ENCODE measurements at regions not wholly inside any gene's neighbourhood (a gene's known extent, or its start where the extent isn't known, plus 50 kb on each side); places are given as distances from the start of the nearest gene placed in this dataset.
"Not testable (repeated sequence)": the region's sequence is repeated elsewhere in the genome, so short reads cannot be mapped to it uniquely, and the experiment has no call there.

- H3K36me3 ChIP-seq: no peaks in the 10 kb centered on the region
- peaks cover 6% of the 10 kb centered on the region; the same call in 1 of the 2 replicates for H3K9me3 ChIP-seq
- no peak overlapping the region for H3K4me3 ChIP-seq
- no peak overlapping the region for H3K27ac ChIP-seq
- no peaks in the 10 kb centered on the region for H3K4me1 ChIP-seq
- H4K20me1 ChIP-seq: no peaks in the 10 kb centered on the region
- H3K9ac ChIP-seq: no peak overlapping the region
- no peaks in the 10 kb centered on the region for H3K27me3 ChIP-seq
- H3K4me2 ChIP-seq: no peak overlapping the region
- TF ChIP-seq Cebpa-rat (IDR thresholded peaks at IDR 0.05): no peak
Measured at GRCh38 chr7:153406486-153406872, 645.7 kb upstream of the DPP6 start.

- H4K20me1 ChIP-seq: no peaks in the 10 kb centered on the region
- no peak overlapping the region for H3K9ac ChIP-seq
- H3K4me3 ChIP-seq: no peak overlapping the region
- no peak for TF ChIP-seq Cebpa-rat (IDR thresholded peaks at IDR 0.05)
- no peaks in the 10 kb centered on the region for H3K36me3 ChIP-seq
- no peak overlapping the region for H3K27ac ChIP-seq
- H3K4me2 ChIP-seq: no peak overlapping the region
- H3K4me1 ChIP-seq: no peaks in the 10 kb centered on the region
- H3K27me3 ChIP-seq: no peaks in the 10 kb centered on the region
- peaks cover 12% of the 10 kb centered on the region for H3K9me3 ChIP-seq
Measured at GRCh38 chr7:153407291-153408046, 644.7 kb upstream of the DPP6 start.

- Histone ChIP-seq H4K20me1 (no peaks in the 10 kb centered on the region), H3K4me3 (no peak overlapping the region), H3K9ac (no peak overlapping the region), H3K4me2 (no peak overlapping the region), H3K4me1 (no peaks in the 10 kb centered on the region), H3K9me3 (peaks cover 24% of the 10 kb centered on the region), H3K36me3 (no peaks in the 10 kb centered on the region), H3K27me3 (no peaks in the 10 kb centered on the region), H3K27ac (no peak overlapping the region)
- TF ChIP-seq Cebpa-rat (IDR thresholded peaks at IDR 0.05): no peak
Measured at GRCh38 chr7:153408360-153409335, 643.5 kb upstream of the DPP6 start.

- not testable (repeated sequence) for H3K4me3 ChIP-seq, H3K36me3 ChIP-seq, H4K20me1 ChIP-seq, H3K9ac ChIP-seq, H3K27me3 ChIP-seq, H3K4me1 ChIP-seq, H3K4me2 ChIP-seq, H3K27ac ChIP-seq
- peaks cover 26% of the 10 kb centered on the region for H3K9me3 ChIP-seq
Measured at GRCh38 chr7:153409567-153410342, 642.4 kb upstream of the DPP6 start.

DNA sequence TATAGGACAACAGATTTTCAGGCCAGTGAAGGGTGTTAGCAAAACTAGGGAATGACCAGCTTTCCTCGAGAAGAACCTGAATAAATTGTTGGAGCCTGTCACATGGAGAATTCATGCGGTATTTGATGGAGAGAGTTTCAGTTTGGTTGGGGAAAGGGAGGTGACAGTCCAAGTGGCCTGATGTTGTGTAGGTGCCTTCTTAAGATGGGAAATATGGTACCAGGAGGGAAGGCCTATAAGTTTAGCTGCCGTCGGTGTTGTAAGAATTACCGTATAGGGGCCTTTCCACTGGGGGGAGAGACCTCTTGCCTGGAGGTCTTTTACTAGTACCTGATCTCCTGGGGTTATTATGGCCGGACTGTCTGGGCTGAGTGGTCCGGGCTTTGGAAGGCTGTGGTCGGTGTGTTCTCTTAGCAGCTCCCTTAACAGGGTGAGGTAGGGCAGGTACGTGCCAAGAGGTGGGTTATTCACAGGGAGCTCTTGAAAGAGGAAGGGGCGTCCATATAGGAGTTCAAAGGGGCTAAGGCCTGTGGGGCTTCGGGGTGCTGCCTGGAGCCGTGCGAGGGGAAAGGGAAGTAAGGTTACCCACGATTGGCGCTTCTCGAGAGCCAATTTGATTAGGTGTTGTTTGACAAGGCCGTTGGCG, 641.1 kb upstream of the DPP6 start:
- H3K4me2 ChIP-seq, H3K4me1 ChIP-seq, H3K9ac ChIP-seq, H3K27ac ChIP-seq, H3K36me3 ChIP-seq, H3K4me3 ChIP-seq, H4K20me1 ChIP-seq, H3K27me3 ChIP-seq: not testable (repeated sequence)
- peaks cover 26% of the 10 kb centered on the region for H3K9me3 ChIP-seq

GRCh38 chr7:153412114-153412823, 639.9 kb upstream of the DPP6 start:
- not testable (repeated sequence) for H3K4me1 ChIP-seq, H3K4me2 ChIP-seq, H3K36me3 ChIP-seq, H3K9ac ChIP-seq, H4K20me1 ChIP-seq, H3K4me3 ChIP-seq, H3K27ac ChIP-seq, H3K27me3 ChIP-seq
- peaks cover 26% of the 10 kb centered on the region for H3K9me3 ChIP-seq

DNA sequence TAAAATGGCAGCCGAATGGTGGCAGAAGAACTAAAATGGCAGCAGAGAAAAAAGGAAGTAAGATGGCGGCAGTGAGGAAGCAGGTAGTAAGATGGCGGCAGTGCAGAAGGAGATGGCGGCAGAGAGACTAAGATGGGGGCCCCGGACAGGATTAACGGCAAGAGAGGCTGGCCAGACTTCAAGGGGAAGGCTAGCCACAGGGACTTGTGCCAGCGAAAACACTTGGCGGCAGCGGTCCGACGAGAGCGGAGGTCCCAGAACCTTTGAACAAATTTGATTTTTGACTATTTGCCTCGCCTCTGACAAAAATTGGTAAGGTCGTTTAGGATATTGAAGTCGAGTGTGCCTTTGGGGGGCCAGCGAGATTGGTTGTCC, 639.4 kb upstream of the DPP6 start:
- not testable (repeated sequence) for H3K4me3 ChIP-seq, H3K9ac ChIP-seq, H3K36me3 ChIP-seq, H3K27ac ChIP-seq, H4K20me1 ChIP-seq, H3K27me3 ChIP-seq, H3K4me2 ChIP-seq, H3K4me1 ChIP-seq
- peaks cover 26% of the 10 kb centered on the region for H3K9me3 ChIP-seq

DNA sequence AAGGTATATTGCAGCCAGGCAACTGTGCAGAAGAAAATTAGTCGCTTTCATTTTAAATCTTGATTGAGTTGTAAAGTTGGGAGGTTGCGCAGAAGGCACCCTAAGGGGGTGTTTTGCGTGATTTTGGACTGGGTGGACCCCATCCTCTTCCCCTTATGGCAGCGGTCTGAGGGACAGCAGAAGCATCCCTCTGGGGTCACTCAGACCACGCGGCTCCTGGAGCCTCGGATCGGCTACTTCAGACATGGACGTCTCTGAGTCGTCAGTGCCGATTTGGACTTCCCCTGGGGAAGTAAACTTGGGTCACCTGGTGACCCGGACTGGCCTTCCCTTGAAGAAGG, 639.0 kb upstream of the DPP6 start:
- H3K27me3 ChIP-seq: no peaks in the 10 kb centered on the region
- no peak overlapping the region for H3K4me2 ChIP-seq
- no peak overlapping the region for H3K27ac ChIP-seq
- no peaks in the 10 kb centered on the region for H4K20me1 ChIP-seq
- H3K4me3 ChIP-seq: no peak overlapping the region
- H3K9me3 ChIP-seq: peaks cover 26% of the 10 kb centered on the region
- no peak for TF ChIP-seq Cebpa-rat (IDR thresholded peaks at IDR 0.05)
- no peak overlapping the region for H3K9ac ChIP-seq
- no peaks in the 10 kb centered on the region for H3K36me3 ChIP-seq
- no peaks in the 10 kb centered on the region for H3K4me1 ChIP-seq

- no peak for TF ChIP-seq Cebpa-rat (IDR thresholded peaks at IDR 0.05)
- H3K4me3 ChIP-seq: no peak overlapping the region
Measured at GRCh38 chr7:153413540-153414287, 638.5 kb upstream of the DPP6 start.

More at GRCh38 chr7:153413540-153414287, 638.5 kb upstream of the DPP6 start:
- no peak overlapping the region for H3K4me2 ChIP-seq
- H4K20me1 ChIP-seq: no peaks in the 10 kb centered on the region
- H3K9ac ChIP-seq: no peak overlapping the region
- no peaks in the 10 kb centered on the region for H3K36me3 ChIP-seq
- H3K9me3 ChIP-seq: peaks cover 26% of the 10 kb centered on the region
- no peaks in the 10 kb centered on the region for H3K27me3 ChIP-seq
- H3K27ac ChIP-seq: no peak overlapping the region
- H3K4me1 ChIP-seq: no peaks in the 10 kb centered on the region
